Gastroesophageal sphincter (tissue), 3 donors: ENCODE measurements at regions not wholly inside any gene's neighbourhood (a gene's known extent, or its start where the extent isn't known, plus 50 kb on each side); places are given as distances from the start of the nearest gene placed in this dataset.

Experiments
- CTCF ChIP-seq, 4 experiments: fragments of 200-600 bp in 2 of 4; fragments of 450-650 bp in 2 of 4; sonication (generic) in 1 of 4; IDR thresholded peaks; one replicate each; pipeline ENCODE4 v1.5.1; 2017 to 2019; ENCODE audit warnings: antibody characterized with exemption in 4 of 4, mild to moderate bottlenecking in 2 of 4, moderate library complexity in 2 of 4
- EP300 ChIP-seq: sonication (generic); formaldehyde crosslinking; IDR thresholded peaks from one replicate; pipeline ENCODE4 v1.6.1; 2017; ENCODE audit warnings: antibody characterized with exemption, mild to moderate bottlenecking
- POLR2A ChIP-seq, 2 donors: fragments of 450-650 bp; IDR thresholded peaks; one replicate each; pipeline ENCODE4 v1.6.1; 2017; ENCODE audit warnings: antibody characterized with exemption in 2 of 2, mild to moderate bottlenecking in 2 of 2, moderate library complexity in 1 of 2

DNA sequence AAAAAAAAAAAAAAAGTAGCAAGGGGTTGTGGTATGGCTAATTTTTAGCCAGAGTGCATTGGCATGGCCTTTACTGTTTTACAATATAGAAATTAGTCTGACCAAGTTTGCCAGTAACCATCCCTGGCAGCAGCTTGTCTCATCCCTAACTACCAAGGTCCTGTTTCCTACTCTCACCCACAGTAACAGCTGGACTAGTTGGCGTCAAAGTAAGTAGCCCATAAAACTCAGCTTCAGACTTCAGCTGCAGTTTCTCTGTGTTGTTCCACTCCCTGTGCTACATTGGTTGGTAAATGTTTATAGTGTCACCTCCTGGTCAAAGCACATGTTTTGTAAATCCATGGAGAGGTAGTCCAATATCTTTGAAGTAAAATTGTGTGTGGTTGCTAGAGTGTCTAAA lies 691.3 kb downstream of the ZPLD1 start:
- TF ChIP-seq CTCF (IDR thresholded peaks at IDR 0.05) (no peak), POLR2A (IDR thresholded peaks at IDR 0.05) (no peak), EP300 (no peak)
